ENCODE measurements at regions not wholly inside any gene's neighbourhood (a gene's known extent, or its start where the extent isn't known, plus 50 kb on each side); places are given as distances from the start of the nearest gene placed in this dataset.

- intact Hi-C loops (cut with micrococcal nuclease), result no loop called here
- DNase-seq (no peak), ATAC-seq (no peak)
- Histone ChIP-seq H3K9ac (ENCODE audit: low read length) (no peak overlapping the region), H3K27ac (ENCODE audit: low read length) (no peak overlapping the region), H3K9me3 (ENCODE audit: low read length) (no peaks in the 10 kb centered on the region), H3K9me2 (replicated peaks; ENCODE audit: low read length) (no peaks in the 10 kb centered on the region), H3K4me2 (ENCODE audit: low read length) (no peak overlapping the region), H3K4me3 (ENCODE audit: low read length) (no peak overlapping the region), H3K79me2 (ENCODE audit: low read length) (no peaks in the 10 kb centered on the region), H3K4me1 (ENCODE audit: insufficient read depth, low read length) (no peaks in the 10 kb centered on the region), H3K36me3 (ENCODE audit: low read depth, low read length) (no peaks in the 10 kb centered on the region), H3K27me3 (ENCODE audit: low read length) (no peaks in the 10 kb centered on the region), H3F3A (ENCODE audit: low read length, unreplicated experiment) (no peaks in the 10 kb centered on the region), H2AFZ (ENCODE audit: low read length) (no peak overlapping the region), H4K20me1 (ENCODE audit: low read length) (no peaks in the 10 kb centered on the region)
- TF ChIP-seq, protein P1, sequence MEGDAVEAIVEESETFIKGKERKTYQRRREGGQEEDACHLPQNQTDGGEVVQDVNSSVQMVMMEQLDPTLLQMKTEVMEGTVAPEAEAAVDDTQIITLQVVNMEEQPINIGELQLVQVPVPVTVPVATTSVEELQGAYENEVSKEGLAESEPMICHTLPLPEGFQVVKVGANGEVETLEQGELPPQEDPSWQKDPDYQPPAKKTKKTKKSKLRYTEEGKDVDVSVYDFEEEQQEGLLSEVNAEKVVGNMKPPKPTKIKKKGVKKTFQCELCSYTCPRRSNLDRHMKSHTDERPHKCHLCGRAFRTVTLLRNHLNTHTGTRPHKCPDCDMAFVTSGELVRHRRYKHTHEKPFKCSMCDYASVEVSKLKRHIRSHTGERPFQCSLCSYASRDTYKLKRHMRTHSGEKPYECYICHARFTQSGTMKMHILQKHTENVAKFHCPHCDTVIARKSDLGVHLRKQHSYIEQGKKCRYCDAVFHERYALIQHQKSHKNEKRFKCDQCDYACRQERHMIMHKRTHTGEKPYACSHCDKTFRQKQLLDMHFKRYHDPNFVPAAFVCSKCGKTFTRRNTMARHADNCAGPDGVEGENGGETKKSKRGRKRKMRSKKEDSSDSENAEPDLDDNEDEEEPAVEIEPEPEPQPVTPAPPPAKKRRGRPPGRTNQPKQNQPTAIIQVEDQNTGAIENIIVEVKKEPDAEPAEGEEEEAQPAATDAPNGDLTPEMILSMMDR (conservative IDR thresholded peaks at IDR 0.05; ENCODE audit: low read depth, low read length), result no peak
- TF ChIP-seq EZH2phosphoT487 (IDR thresholded peaks at IDR 0.05; ENCODE audit: borderline replicate concordance, low read length) (no peak), EZH2 (IDR thresholded peaks at IDR 0.05; ENCODE audit: low read length, unreplicated experiment) (no peak)
- ChIA-PET POLR2A (ENCODE audit: unreplicated experiment) (no interaction called here), CTCF (no interaction called here)
- BruUV-seq (replicated peaks), result no TSS peak
Measured at GRCh38 chr21:43364261-43364510, 62.7 kb downstream of the SIK1 start.

DNA sequence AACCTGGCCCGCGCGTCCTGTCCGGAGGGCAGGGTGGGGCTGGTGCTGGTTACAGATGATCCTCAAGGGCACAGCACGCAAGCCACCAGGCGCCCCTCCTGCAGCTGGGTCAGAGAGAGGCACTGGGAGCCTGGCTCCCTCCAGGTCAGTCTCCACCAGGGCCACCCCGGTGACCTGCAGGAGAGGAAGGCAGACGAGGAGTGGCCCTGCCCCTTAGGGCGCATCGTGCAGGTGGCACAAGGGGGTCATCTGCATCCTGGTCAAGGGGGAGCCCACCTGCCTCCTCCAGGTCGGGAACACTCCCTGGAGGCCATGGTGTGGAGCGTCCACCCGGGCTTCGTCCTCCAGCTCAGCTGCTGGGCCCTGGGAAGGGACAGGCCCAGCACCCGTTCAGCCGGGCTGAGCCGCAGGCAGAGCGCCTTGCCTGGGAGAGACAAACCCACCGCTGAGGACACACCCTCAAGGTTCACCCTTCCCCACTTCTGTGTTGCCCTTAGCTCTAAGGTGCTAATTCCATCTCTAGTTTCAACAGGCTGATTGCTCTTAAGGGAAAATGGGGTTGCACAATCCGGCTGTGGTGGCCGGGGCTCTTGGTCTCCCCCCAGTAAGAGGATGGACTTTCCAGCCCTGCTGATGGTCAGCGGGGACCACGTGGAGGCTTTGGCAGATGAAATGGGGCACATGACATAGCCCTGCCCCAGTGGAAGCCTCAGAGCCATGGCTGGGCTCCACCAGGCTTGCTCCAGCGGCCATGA, 63.2 kb downstream of the SIK1 start:
- no peak for ATAC-seq
- Histone ChIP-seq H3K27ac (ENCODE audit: low read length) (no peak overlapping the region), H3K9me2 (replicated peaks; ENCODE audit: low read length) (no peaks in the 10 kb centered on the region), H3K4me1 (ENCODE audit: insufficient read depth, low read length) (no peaks in the 10 kb centered on the region), H3K4me2 (ENCODE audit: low read length) (no peak overlapping the region), H2AFZ (ENCODE audit: low read length) (no peak overlapping the region), H3K27me3 (ENCODE audit: low read length) (no peaks in the 10 kb centered on the region), H3K79me2 (ENCODE audit: low read length) (no peaks in the 10 kb centered on the region), H3K9ac (ENCODE audit: low read length) (no peak overlapping the region), H3K4me3 (ENCODE audit: low read length) (no peak overlapping the region), H3K36me3 (ENCODE audit: low read depth, low read length) (no peaks in the 10 kb centered on the region), H3K9me3 (ENCODE audit: low read length) (no peaks in the 10 kb centered on the region), H3F3A (ENCODE audit: low read length, unreplicated experiment) (no peaks in the 10 kb centered on the region), H4K20me1 (ENCODE audit: low read length) (no peaks in the 10 kb centered on the region)
- ChIA-PET CTCF (no interaction called here), POLR2A (ENCODE audit: unreplicated experiment) (no interaction called here)
- intact Hi-C loops (cut with micrococcal nuclease), result no loop called here
- DNase-seq, result no peak
- BruUV-seq (replicated peaks), result no TSS peak
- TF ChIP-seq EZH2 (IDR thresholded peaks at IDR 0.05; ENCODE audit: low read length, unreplicated experiment), result no peak
- TF ChIP-seq, protein P1 (conservative IDR thresholded peaks at IDR 0.05; ENCODE audit: low read depth, low read length), result no peak
- no peak for TF ChIP-seq EZH2phosphoT487 (IDR thresholded peaks at IDR 0.05; ENCODE audit: borderline replicate concordance, low read length)

DNA sequence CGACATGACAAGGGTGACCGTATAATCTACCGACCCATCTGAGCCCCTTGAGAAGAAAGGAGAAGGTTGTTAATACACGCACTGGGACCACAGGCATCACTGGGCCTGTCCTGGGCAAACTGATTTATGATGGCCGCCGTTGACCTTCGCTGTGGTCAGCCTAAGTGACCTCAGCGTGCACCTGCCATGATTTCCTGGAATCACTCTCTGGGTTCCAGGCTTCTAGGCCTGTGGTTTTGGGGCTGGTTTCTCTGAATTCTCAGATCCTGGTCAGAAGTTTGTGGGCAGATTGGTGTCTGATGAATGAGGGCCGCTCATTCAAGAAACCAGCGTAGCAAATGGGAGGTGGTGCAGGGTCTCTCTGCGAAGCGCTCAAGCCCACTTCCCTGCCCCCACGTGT, 64.0 kb downstream of the SIK1 start:
- ATAC-seq, result no peak
- no peaks in the 10 kb centered on the region for H3K9me3 ChIP-seq (ENCODE audit: low read length)
- ChIA-PET POLR2A (ENCODE audit: unreplicated experiment) (no interaction called here), CTCF (no interaction called here)
- H3K27me3 ChIP-seq (ENCODE audit: low read length), result no peaks in the 10 kb centered on the region
- no peak overlapping the region for H3K9ac ChIP-seq (ENCODE audit: low read length)
- no peak for DNase-seq
- H3K4me3 ChIP-seq (ENCODE audit: low read length), result no peak overlapping the region
- H3K9me2 ChIP-seq (replicated peaks; ENCODE audit: low read length), result no peaks in the 10 kb centered on the region
- no TSS peak for BruUV-seq (replicated peaks)
- TF ChIP-seq, protein P1 (conservative IDR thresholded peaks at IDR 0.05; ENCODE audit: low read depth, low read length), result no peak
- TF ChIP-seq EZH2phosphoT487 (IDR thresholded peaks at IDR 0.05; ENCODE audit: borderline replicate concordance, low read length), result no peak
- no peaks in the 10 kb centered on the region for H4K20me1 ChIP-seq (ENCODE audit: low read length)
- no peaks in the 10 kb centered on the region for H3K4me1 ChIP-seq (ENCODE audit: insufficient read depth, low read length)
- intact Hi-C loops (cut with micrococcal nuclease), result no loop called here
- H3F3A ChIP-seq (ENCODE audit: low read length, unreplicated experiment), result no peaks in the 10 kb centered on the region
- no peaks in the 10 kb centered on the region for H3K79me2 ChIP-seq (ENCODE audit: low read length)
- no peak overlapping the region for H2AFZ ChIP-seq (ENCODE audit: low read length)
- H3K36me3 ChIP-seq (ENCODE audit: low read depth, low read length), result no peaks in the 10 kb centered on the region
- no peak overlapping the region for H3K4me2 ChIP-seq (ENCODE audit: low read length)
- no peak overlapping the region for H3K27ac ChIP-seq (ENCODE audit: low read length)
